Nucleus accumbens (tissue), 56 donors: ENCODE measurements at regions not wholly inside any gene's neighbourhood (a gene's known extent, or its start where the extent isn't known, plus 50 kb on each side); places are given as distances from the start of the nearest gene placed in this dataset.

ENCODE experiments used
- DNase-seq, 56 donors: peaks; one replicate each; lab custom pipeline; 2025; lab: John Stamatoyannopoulos, UW

- no peak for DNase-seq
Measured at GRCh38 chr17:63124958-63125357, 158.9 kb downstream of the TANC2 start.

DNA sequence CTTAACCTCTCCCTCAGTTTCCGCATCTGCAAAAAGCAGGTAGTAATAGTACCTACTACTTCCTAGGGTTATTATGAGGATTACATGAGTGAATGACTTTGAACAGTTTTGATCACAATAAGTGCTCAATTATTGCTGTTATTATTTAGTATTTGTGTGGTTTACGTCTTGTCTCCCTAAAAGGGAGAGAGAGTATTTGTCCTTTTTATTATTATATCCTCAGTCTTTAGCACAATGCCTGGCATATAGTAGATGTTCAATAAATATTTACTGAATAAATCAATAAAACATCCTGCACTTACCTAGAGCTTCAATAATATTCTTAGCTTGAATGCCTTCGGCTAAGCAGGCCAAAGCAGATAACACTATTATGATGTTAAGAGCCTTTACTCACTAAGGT lies 160.0 kb downstream of the TANC2 start:
- DNase-seq, result no peak

- no peak for DNase-seq
Measured at GRCh38 chr17:63126607-63127006, 160.6 kb downstream of the TANC2 start.

- no peak for DNase-seq
Measured at GRCh38 chr17:63132459-63132911, 166.4 kb downstream of the TANC2 start.

- no peak for DNase-seq
Measured at GRCh38 chr17:63133491-63133890, 167.5 kb downstream of the TANC2 start.

- no peak for DNase-seq
Measured at GRCh38 chr17:63134867-63135266, 168.8 kb downstream of the TANC2 start.

- DNase-seq, result peak in 2 of 56 donors; percentile 26 to 40
Measured at GRCh38 chr17:63136369-63137012, 170.5 kb downstream of the TANC2 start.

DNA sequence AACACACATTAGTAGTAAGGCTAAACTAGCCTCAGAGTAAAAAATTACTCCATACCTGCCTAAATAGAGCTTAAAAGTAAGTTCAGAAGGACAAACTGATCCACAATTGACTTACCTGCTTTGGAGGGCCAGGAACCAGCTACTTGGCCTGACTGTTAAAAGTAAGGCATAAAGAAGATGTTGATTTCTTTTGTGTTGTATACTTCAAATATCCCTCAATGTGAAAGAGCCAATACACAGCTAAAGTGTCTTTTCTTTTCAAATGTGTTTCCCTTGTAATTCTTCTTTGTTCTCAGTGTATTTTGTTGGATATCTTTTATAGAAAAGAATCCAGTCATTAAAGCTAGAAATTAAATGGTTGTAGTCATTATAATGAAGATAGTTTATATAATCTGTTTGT lies 171.1 kb downstream of the TANC2 start:
- DNase-seq, result no peak

DNA sequence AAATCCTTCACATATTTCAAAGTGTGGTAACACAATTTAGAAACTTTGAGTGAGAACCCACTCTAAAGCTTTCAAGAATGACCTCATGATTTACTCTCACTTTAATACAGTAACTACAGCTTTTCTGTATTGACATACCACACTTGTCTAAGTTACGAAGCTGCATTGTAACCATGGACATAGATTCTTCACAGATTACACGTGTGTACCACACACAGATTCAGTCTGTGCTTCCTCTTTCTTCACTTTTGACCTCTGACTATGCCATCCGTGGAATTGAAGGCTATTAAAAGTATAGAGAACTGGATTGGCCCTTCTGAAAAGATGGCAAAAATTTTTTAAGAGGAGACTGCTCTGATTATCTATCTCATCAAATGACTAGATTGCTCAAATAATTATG lies 172.7 kb downstream of the TANC2 start:
- no peak for DNase-seq

- DNase-seq, result no peak
Measured at GRCh38 chr17:63139356-63139755, 173.3 kb downstream of the TANC2 start.

- no peak for DNase-seq
Measured at GRCh38 chr17:63140255-63140654, 174.2 kb downstream of the TANC2 start.

- DNase-seq, result no peak
Measured at GRCh38 chr17:63142836-63143235, 176.8 kb downstream of the TANC2 start.

DNA sequence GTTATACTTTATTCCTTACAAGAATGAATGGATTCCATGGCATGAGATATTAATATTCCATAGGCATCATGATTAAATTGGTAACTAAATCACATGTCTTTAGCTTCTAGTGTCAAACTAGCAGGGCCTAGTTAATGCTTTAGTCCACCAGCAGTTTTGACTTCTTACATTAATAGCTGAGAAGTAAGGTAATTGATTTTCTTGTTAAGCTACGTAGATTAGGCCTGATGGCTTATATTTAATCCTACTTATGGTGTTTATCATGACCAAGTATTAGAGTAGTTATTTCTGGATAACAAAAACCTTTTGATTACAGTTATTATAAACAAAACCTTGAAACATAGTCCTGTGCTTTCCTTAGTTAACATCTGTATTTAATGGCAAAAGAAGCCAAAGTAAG lies 184.5 kb downstream of the TANC2 start:
- no peak for DNase-seq

- peak in 5 of 56 donors; percentile 3 to 40 (median 18) for DNase-seq
Measured at GRCh38 chr17:63150994-63151464, 185.0 kb downstream of the TANC2 start.

- no peak for DNase-seq
Measured at GRCh38 chr17:63151941-63152523, 186.0 kb downstream of the TANC2 start.

GRCh38 chr17:63153488-63153887 lies 187.5 kb downstream of the TANC2 start:
- DNase-seq, result peak in 10 of 56 donors; percentile 4 to 37 (median 28)

DNA sequence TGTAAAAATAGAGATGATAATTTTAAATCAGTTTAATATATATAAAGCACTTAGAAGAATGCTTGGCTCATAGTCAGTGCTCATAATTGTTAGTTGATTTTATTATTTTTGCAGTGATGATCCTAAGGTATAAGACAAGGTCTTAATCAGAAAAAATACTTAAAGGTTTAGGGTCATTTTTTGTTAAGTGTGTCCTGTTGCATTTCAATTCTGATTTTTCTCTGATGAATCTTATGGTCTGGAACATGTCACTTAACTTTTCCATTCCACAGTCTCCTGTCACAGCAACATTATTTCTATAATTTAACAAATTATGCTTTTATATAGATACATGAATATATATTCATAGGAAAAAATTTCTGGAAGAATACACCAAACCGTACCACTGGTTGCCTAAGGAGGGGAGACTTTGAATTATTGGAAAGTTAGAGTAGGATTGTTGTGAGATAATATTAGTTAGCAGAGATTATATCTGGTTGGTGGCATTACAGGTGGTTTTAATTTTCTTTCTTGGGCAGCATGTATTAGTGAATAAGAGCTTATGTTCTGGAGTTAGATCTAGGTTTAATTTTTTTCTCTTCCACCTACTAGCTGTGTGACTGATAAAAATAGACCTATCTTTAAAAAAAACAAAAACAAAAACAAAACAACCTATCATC lies 188.7 kb downstream of the TANC2 start:
- no peak for DNase-seq

DNA sequence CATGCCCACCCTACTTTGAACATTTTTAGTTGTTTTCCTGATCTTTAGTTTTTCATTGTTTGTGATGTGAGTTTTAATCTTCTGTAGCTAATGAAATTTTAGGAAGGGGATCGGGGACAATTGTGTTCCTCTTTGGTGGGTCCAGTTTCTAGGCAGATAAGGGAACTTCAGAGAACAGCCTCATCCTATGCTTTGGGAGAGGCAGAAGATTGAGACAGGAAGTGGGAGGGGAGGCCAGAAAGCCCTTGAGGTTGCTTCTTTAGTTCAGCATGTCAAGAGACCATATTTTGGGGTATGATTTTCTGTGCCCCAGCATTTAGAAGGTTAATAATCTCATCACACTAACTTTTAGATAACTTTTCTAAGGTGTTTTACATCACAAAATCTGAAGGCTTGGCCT lies 191.0 kb downstream of the TANC2 start:
- DNase-seq, result no peak

DNA sequence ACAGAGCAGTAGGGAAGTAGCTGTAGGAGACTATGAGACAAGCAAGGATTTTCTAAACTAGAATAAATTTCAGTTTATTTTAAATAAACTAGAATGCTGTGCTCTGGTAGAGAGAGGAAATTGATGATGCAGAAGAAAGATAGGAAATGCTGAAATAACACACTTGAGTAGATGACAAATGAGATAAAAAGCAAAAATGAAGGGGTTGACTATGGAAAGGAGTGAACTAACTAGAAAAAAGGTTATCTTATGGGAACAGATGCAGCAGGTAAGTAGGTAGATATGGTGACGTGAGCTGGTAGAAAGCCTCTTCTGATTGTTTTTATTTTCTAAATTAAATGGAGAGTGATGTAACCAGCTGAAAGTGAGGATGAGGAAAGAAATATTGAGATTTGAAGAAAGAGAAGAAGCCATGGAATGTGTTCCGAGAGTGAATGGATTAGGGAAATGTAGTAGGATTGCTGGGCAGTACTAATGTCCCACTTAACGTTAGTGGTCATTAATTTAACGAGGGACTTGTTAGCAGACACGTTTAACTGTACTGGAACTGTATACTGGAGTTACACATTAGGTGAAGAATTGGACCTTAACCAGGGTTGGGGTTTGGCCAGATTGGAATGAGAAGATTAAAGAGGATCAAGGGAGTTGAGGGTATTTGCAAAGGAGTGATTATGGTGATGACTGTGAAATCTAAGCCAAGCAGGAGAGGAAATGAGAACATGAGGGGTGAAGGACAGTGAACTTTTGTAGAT lies 196.5 kb downstream of the TANC2 start:
- DNase-seq, result no peak

- no peak for DNase-seq
Measured at GRCh38 chr17:63163158-63163520, 197.1 kb downstream of the TANC2 start.

DNA sequence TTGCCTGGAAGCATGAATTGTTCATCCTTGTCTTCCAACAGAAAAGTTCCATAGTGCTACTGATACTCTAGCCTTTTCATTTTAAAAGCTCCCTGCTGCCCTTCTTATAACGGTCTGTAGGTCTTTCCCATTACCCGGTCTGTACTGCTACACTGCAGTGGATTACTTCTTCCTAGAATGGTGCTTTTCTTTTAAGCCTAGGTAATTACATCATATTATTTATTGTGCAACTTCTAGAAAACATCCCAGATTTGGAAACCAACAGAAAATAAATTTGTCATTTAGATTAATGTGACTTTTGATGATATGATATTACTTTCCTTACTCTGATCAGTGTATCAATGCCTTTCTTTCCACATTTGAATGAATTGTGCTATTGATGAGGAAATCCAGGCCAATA lies 199.4 kb downstream of the TANC2 start:
- no peak for DNase-seq
